Heart right ventricle (tissue), 16 donors: ENCODE measurements at regions not wholly inside any gene's neighbourhood (a gene's known extent, or its start where the extent isn't known, plus 50 kb on each side); places are given as distances from the start of the nearest gene placed in this dataset.

Source experiments
- ATAC-seq, 8 donors: fragments of 200-7000 bp; cut with Tn5 transposase; one replicate each; pipeline ENCODE4 v1.9.1; 2020; ENCODE audit warnings: mild to moderate bottlenecking in 8 of 8, moderate library complexity in 8 of 8, moderate number of reproducible peaks in 1 of 8
- DNase-seq, 2 donors: peaks; one replicate each; pipeline ENCODE4 v3.0.0-alpha.2; 2020
- H3K27ac ChIP-seq, 10 donors: fragments of 200-600 bp; sonication (generic) in 2 of 10; one replicate each; pipeline versions ENCODE4 v1.5.0 to v1.8.0; 2020 to 2022; ENCODE audit warnings: mild to moderate bottlenecking in 3 of 10
- H3K27me3 ChIP-seq, 7 donors: fragments of 200-600 bp; one replicate each; pipeline ENCODE4 v1.8.0; 2021 to 2022; ENCODE audit warnings: mild to moderate bottlenecking in 2 of 7
- H3K36me3 ChIP-seq, 9 donors: fragments of 200-600 bp; sonication (generic) in 1 of 9; one replicate each; pipeline versions ENCODE4 v1.5.0 to v1.8.0; 2020 to 2022; ENCODE audit warnings: mild to moderate bottlenecking in 2 of 9
- H3K4me1 ChIP-seq, 9 donors: fragments of 200-600 bp; sonication (generic) in 1 of 9; one replicate each; pipeline versions ENCODE4 v1.5.0 to v1.8.0; 2020 to 2022; ENCODE audit warnings: mild to moderate bottlenecking in 4 of 9
- H3K4me3 ChIP-seq, 10 donors: fragments of 200-600 bp; sonication (generic) in 2 of 10; one replicate each; pipeline versions ENCODE4 v1.5.0 to v1.8.0; 2020 to 2022; ENCODE audit warnings: mild to moderate bottlenecking in 7 of 10, moderate library complexity in 2 of 10
- H3K9me3 ChIP-seq, 11 donors: fragments of 200-600 bp in 10 of 11; sonication (generic) in 2 of 11; one replicate each; pipeline versions ENCODE4 v1.5.0 to v1.8.0; 2013 to 2022; ENCODE audit warnings: mild to moderate bottlenecking in 2 of 11, control low read depth in 1 of 11, moderate library complexity in 1 of 11
- CTCF ChIP-seq, 9 donors: fragments of 200-600 bp; sonication (generic) in 2 of 9; IDR thresholded peaks; one replicate each; pipeline versions ENCODE4 v1.5.0 to v1.8.0; 2021 to 2022; ENCODE audit warnings: antibody characterized with exemption in 9 of 9, mild to moderate bottlenecking in 5 of 9, moderate library complexity in 1 of 9
- WGBS, 2 donors: extraction: QIAGEN DNeasy Blood & Tissue Kit; methylation state at CpG; one replicate each; pipeline ENCODE4 v1.1.7; 2013; ENCODE audit warnings: inconsistent platforms in 1 of 2; 5-methylcytosine and 5-hydroxymethylcytosine counted together
- intact Hi-C, 10 donors: fragments of 100-400 bp; cut with DNase I; formaldehyde crosslinking; loops; one replicate each; pipeline versions ENCODE4 v1.11.1 to v1.14.2; 2022
- donor health status: Arrhythmogenic right ventricular cardiomyopathy.
- donor health status: ischemic (EF 13 %, LVEDD 7.1; RV severe dilation, severe dysfunction).
- donor health status: healthy with polysubstance abuse.
- donor health status: DM: no; HTN: yes; CAD: no.
- donor health status: DM: no; HTN: no; CAD: no.
- donor health status: ischemic (EF 25% LVEDD 6.9; RV normal size, moderate dysfunction).
- donor health status: ischemic (EF 25% LVEDD 5.7; RV mildly dilated, moderate dysfunction).
- donor health status: healthy.
- donor health status: DM: yes; HTN: yes; CAD: no.
- donor health status: Ischemic cardiomyopathy.
- donor health status: ischemic (EF 35%, LVEDD 5.7; RV mildly dilated, moderate dysfunction).
- donor health status: nonischemic (EF 11% LVEDD 7.7; RV severe dilation, severe dysfunction).
- donor health status: DM: yes; HTN: yes; CAD: no.
- donor health status: PGD.
- donor health status: ischemic (EF 29% LVEDD 5.4; RV normal size, mild dysfunction).
- donor health status: nonischemic (EF 23%, LVEDD 6.1; RV moderate dilation, normal function).

- H3K36me3 ChIP-seq: no peaks in the 10 kb centered on the region
- intact Hi-C loops: no loop called here
- no peak for DNase-seq
- H3K9me3 ChIP-seq: no peaks in the 10 kb centered on the region
- H3K27me3 ChIP-seq: no peaks in the 10 kb centered on the region
- no peaks in the 10 kb centered on the region for H3K4me1 ChIP-seq
- ATAC-seq: no peak
- 60 to 71% methylated on average over 1 of the region's 1 CpG for WGBS, 2 donors
- no peak overlapping the region for H3K27ac ChIP-seq
- no peak for TF ChIP-seq CTCF (IDR thresholded peaks at IDR 0.05)
- no peak overlapping the region for H3K4me3 ChIP-seq
These were observed 72.3 kb downstream of the GMNC start for GRCh38 chr3:190790185-190790584.

GRCh38 chr3:190786898-190787297 is 75.6 kb downstream of the GMNC start:
- no peak for TF ChIP-seq CTCF (IDR thresholded peaks at IDR 0.05)
- Histone ChIP-seq H3K9me3 (no peaks in the 10 kb centered on the region), H3K4me3 (no peak overlapping the region), H3K27ac (no peak overlapping the region), H3K4me1 (no peaks in the 10 kb centered on the region), H3K36me3 (no peaks in the 10 kb centered on the region), H3K27me3 (no peaks in the 10 kb centered on the region)
- no peak for DNase-seq
- no peak for ATAC-seq
- intact Hi-C loops: no loop called here
- WGBS, 2 donors: 79 to 85% methylated on average over 3 of the region's 3 CpGs

GRCh38 chr3:190785047-190785446 is 77.4 kb downstream of the GMNC start:
- ATAC-seq (no peak), DNase-seq (no peak)
- TF ChIP-seq CTCF (IDR thresholded peaks at IDR 0.05): no peak
- H3K4me1 ChIP-seq: no peaks in the 10 kb centered on the region
- H3K27ac ChIP-seq: no peak overlapping the region
- H3K4me3 ChIP-seq: no peak overlapping the region
- no peaks in the 10 kb centered on the region for H3K9me3 ChIP-seq
- H3K27me3 ChIP-seq: no peaks in the 10 kb centered on the region
- 88% methylated on average over 4 of the region's 4 CpGs for WGBS, 2 donors
- no peaks in the 10 kb centered on the region for H3K36me3 ChIP-seq
- intact Hi-C loops: no loop called here

- Histone ChIP-seq H3K27ac (no peak overlapping the region), H3K27me3 (no peaks in the 10 kb centered on the region), H3K4me3 (no peak overlapping the region), H3K4me1 (no peaks in the 10 kb centered on the region), H3K36me3 (no peaks in the 10 kb centered on the region), H3K9me3 (no peaks in the 10 kb centered on the region)
- TF ChIP-seq CTCF (IDR thresholded peaks at IDR 0.05): no peak
- 87 to 88% methylated on average over 3 of the region's 3 CpGs for WGBS, 2 donors
- no peak for DNase-seq
- intact Hi-C loops: no loop called here
- ATAC-seq: no peak
These were observed 82.0 kb downstream of the GMNC start for GRCh38 chr3:190780524-190780923.
